GM21390 (cell line): ENCODE measurements at regions not wholly inside any gene's neighbourhood (a gene's known extent, or its start where the extent isn't known, plus 50 kb on each side); places are given as distances from the start of the nearest gene placed in this dataset.
A peak's percentile ranks its signal among the peaks of the same experiment; 100 is the strongest.
"Not testable (repeated sequence)": the region's sequence is repeated elsewhere in the genome, so short reads cannot be mapped to it uniquely, and the experiment has no call there.

Experiments used
- ATAC-seq: cut with Tn5 transposase; IDR thresholded peaks from one replicate; pipeline ENCODE4 v1.9.1; 2021; ENCODE audit not compliant: unreplicated experiment

- not testable (repeated sequence) for ATAC-seq
Observed at GRCh38 chr19:14285726-14286125, 79.8 kb upstream of the ADGRL1 start.

GRCh38 chr19:14283813-14284520, 78.0 kb upstream of the ADGRL1 start:
- ATAC-seq, result peak; percentile 89

- not testable (repeated sequence) for ATAC-seq
Observed at GRCh38 chr19:14279270-14279669, 73.3 kb upstream of the ADGRL1 start.

GRCh38 chr19:14277608-14278007, 71.6 kb upstream of the ADGRL1 start:
- ATAC-seq, result no peak

- not testable (repeated sequence) for ATAC-seq
Observed at GRCh38 chr19:14275823-14276222, 69.9 kb upstream of the ADGRL1 start.

- ATAC-seq, result no peak
Observed at GRCh38 chr19:14272623-14273022, 66.7 kb upstream of the ADGRL1 start.

- no peak for ATAC-seq
Observed at GRCh38 chr19:14271840-14272239, 65.9 kb upstream of the ADGRL1 start.

GRCh38 chr19:14270557-14270956, 64.6 kb upstream of the ADGRL1 start:
- not testable (repeated sequence) for ATAC-seq

- no peak for ATAC-seq
Observed at GRCh38 chr19:14267224-14267741, 61.3 kb upstream of the ADGRL1 start.

GRCh38 chr19:14266208-14266607, 60.2 kb upstream of the ADGRL1 start:
- not testable (repeated sequence) for ATAC-seq

- no peak for ATAC-seq
Observed at GRCh38 chr19:14265290-14266036, 59.5 kb upstream of the ADGRL1 start.

GRCh38 chr19:14255902-14256649, 50.1 kb upstream of the ADGRL1 start:
- not testable (repeated sequence) for ATAC-seq
